ENCODE measurements at regions not wholly inside any gene's neighbourhood (a gene's known extent, or its start where the extent isn't known, plus 50 kb on each side); places are given as distances from the start of the nearest gene placed in this dataset.
A peak's percentile ranks its signal among the peaks of the same experiment; 100 is the strongest.

DNA sequence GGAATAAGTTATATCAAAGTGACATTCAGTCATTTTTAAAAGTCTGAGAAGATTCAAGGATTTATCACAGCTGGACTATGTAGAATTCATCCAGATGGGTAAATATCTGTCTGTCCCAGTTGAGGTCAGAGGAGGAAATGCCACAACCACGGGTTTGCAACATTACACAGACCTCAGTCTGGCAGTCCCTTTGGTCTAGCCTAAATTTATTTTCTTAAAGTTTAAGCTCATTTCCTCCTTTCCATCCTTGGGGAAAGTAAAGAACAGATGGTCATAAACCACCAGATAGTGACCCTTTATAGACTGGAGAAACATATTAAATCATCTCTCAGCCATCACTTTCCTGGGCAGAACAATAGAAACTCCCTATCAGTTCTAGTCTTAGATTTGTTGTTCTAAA lies 238.4 kb upstream of the DDI1 start:
- Mint-ChIP-seq H3K27ac (ENCODE audit: unreplicated experiment) (peak overlapping the region; percentile 75), H3K27me3 (ENCODE audit: low read depth, unreplicated experiment) (no peaks in the 10 kb centered on the region), H3K36me3 (ENCODE audit: low read depth, unreplicated experiment) (no peaks in the 10 kb centered on the region), H3K9me3 (ENCODE audit: unreplicated experiment) (no peaks in the 10 kb centered on the region), H3K4me3 (ENCODE audit: unreplicated experiment) (peak overlapping the region; percentile 28), H3K4me1 (ENCODE audit: low read depth, unreplicated experiment) (peaks cover 55% of the 10 kb centered on the region)
- H3K4me3 ChIP-seq (ENCODE audit: insufficient read depth, low read depth, low read length) = no peak overlapping the region
- H3K4me1 ChIP-seq (ENCODE audit: insufficient read depth, low read length) = no peaks in the 10 kb centered on the region
- H3K27me3 ChIP-seq (ENCODE audit: insufficient read depth, low read length) = no peaks in the 10 kb centered on the region
- no peaks in the 10 kb centered on the region for H3K9me3 ChIP-seq (ENCODE audit: insufficient read depth, low read depth, low read length)
- H3K36me3 ChIP-seq (ENCODE audit: insufficient read depth, low read length) = no peaks in the 10 kb centered on the region
- no peaks in the 10 kb centered on the region for H4K20me1 ChIP-seq (ENCODE audit: insufficient read depth, low read length)
- DNase-seq (ENCODE audit: low read depth) (peak; percentile 86), FAIRE-seq (peak; percentile 92)
- no peak overlapping the region for H3K4me2 ChIP-seq (ENCODE audit: low read length)
- no peak overlapping the region for H2AFZ ChIP-seq (ENCODE audit: low read depth, low read length)
- TF ChIP-seq, protein P1, sequence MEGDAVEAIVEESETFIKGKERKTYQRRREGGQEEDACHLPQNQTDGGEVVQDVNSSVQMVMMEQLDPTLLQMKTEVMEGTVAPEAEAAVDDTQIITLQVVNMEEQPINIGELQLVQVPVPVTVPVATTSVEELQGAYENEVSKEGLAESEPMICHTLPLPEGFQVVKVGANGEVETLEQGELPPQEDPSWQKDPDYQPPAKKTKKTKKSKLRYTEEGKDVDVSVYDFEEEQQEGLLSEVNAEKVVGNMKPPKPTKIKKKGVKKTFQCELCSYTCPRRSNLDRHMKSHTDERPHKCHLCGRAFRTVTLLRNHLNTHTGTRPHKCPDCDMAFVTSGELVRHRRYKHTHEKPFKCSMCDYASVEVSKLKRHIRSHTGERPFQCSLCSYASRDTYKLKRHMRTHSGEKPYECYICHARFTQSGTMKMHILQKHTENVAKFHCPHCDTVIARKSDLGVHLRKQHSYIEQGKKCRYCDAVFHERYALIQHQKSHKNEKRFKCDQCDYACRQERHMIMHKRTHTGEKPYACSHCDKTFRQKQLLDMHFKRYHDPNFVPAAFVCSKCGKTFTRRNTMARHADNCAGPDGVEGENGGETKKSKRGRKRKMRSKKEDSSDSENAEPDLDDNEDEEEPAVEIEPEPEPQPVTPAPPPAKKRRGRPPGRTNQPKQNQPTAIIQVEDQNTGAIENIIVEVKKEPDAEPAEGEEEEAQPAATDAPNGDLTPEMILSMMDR (IDR thresholded peaks at IDR 0.05; ENCODE audit: insufficient read depth, low read depth, low read length) = no peak
- no peak for TF ChIP-seq EZH2 (IDR thresholded peaks at IDR 0.05; ENCODE audit: insufficient read depth, low read length)
- no peak overlapping the region for H3K9ac ChIP-seq (ENCODE audit: low read length)
- no peaks in the 10 kb centered on the region for H3K79me2 ChIP-seq (ENCODE audit: insufficient read depth, low read length)
- H3K27ac ChIP-seq (ENCODE audit: low read depth, low read length) = no peak overlapping the region

DNA sequence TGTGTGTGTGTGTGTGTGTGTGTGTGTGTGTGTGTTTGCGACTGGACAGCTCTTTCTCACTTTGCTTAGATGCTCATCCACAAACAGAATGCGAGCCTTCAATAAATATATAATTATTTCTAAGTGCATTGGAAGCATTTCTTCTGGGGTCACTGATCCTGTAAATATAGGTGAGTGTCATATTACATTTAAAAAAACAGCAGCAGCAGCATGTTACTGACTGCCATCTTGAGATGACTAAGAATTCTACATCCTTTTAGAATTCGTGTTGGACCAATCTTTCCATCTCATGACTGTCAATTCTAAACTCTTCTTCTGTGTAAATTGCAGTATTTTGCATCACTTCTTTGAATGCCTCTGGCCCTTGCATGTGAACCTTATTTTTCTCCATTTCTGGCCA lies 238.0 kb upstream of the DDI1 start:
- TF ChIP-seq EZH2 (IDR thresholded peaks at IDR 0.05; ENCODE audit: insufficient read depth, low read length) = no peak
- TF ChIP-seq, protein P1 (IDR thresholded peaks at IDR 0.05; ENCODE audit: insufficient read depth, low read depth, low read length) = no peak
- Histone ChIP-seq H3K9ac (ENCODE audit: low read length) (no peak overlapping the region), H3K36me3 (ENCODE audit: insufficient read depth, low read length) (no peaks in the 10 kb centered on the region), H4K20me1 (ENCODE audit: insufficient read depth, low read length) (no peaks in the 10 kb centered on the region), H3K27me3 (ENCODE audit: insufficient read depth, low read length) (no peaks in the 10 kb centered on the region), H3K4me3 (ENCODE audit: insufficient read depth, low read depth, low read length) (no peak overlapping the region), H3K4me2 (ENCODE audit: low read length) (no peak overlapping the region), H2AFZ (ENCODE audit: low read depth, low read length) (no peak overlapping the region), H3K4me1 (ENCODE audit: insufficient read depth, low read length) (no peaks in the 10 kb centered on the region), H3K9me3 (ENCODE audit: insufficient read depth, low read depth, low read length) (no peaks in the 10 kb centered on the region), H3K27ac (ENCODE audit: low read depth, low read length) (no peak overlapping the region), H3K79me2 (ENCODE audit: insufficient read depth, low read length) (no peaks in the 10 kb centered on the region)
- FAIRE-seq (no peak), DNase-seq (ENCODE audit: low read depth) (no peak)
- peaks cover 59% of the 10 kb centered on the region for H3K4me1 Mint-ChIP-seq (ENCODE audit: low read depth, unreplicated experiment)
- no peaks in the 10 kb centered on the region for H3K9me3 Mint-ChIP-seq (ENCODE audit: unreplicated experiment)
- H3K4me3 Mint-ChIP-seq (ENCODE audit: unreplicated experiment) = peak overlapping the region; percentile 8
- H3K27me3 Mint-ChIP-seq (ENCODE audit: low read depth, unreplicated experiment) = no peaks in the 10 kb centered on the region
- H3K27ac Mint-ChIP-seq (ENCODE audit: unreplicated experiment) = peak overlapping the region; percentile 75
- no peaks in the 10 kb centered on the region for H3K36me3 Mint-ChIP-seq (ENCODE audit: low read depth, unreplicated experiment)

DNA sequence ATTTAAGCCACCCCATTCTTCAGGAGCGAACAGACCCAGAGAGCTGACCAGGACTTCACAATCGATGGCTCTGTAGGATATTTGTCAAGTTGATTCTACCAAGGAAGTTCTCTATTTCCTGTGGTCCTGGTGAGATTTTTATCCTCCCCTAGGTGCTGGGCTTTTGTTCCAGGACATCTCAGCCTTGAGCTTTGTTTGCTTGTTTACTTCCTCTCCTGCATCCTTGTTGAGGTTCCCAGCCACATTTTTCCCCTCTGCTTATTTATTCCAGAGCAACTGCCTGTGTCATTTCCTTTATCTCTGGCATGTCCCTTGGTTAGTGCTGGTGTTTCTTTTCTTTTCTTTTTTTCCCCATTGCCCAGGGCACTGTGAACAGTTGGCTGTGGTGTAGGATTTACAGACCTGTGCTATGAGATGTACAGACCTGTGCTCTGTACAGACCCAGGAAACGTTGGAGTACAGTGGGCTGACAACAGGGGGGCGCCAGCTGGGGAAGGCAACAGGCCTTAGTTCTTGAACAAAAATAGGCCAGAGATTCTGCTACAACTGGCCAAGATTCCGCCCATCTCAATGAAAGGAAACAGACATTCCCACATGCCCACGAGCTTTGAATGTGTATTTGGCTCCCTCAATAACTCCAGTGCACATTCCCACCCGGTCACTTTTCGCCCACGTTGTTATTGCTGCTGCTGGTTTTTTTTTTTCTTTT lies 235.9 kb upstream of the DDI1 start:
- Histone ChIP-seq H3K9me3 (ENCODE audit: insufficient read depth, low read depth, low read length) (no peaks in the 10 kb centered on the region), H3K9ac (ENCODE audit: low read length) (no peak overlapping the region), H3K79me2 (ENCODE audit: insufficient read depth, low read length) (no peaks in the 10 kb centered on the region), H3K4me3 (ENCODE audit: insufficient read depth, low read depth, low read length) (no peak overlapping the region), H2AFZ (ENCODE audit: low read depth, low read length) (peak overlapping the region; percentile 26), H3K36me3 (ENCODE audit: insufficient read depth, low read length) (no peaks in the 10 kb centered on the region), H3K27me3 (ENCODE audit: insufficient read depth, low read length) (no peaks in the 10 kb centered on the region), H4K20me1 (ENCODE audit: insufficient read depth, low read length) (no peaks in the 10 kb centered on the region), H3K27ac (ENCODE audit: low read depth, low read length) (no peak overlapping the region), H3K4me2 (ENCODE audit: low read length) (no peak overlapping the region), H3K4me1 (ENCODE audit: insufficient read depth, low read length) (peaks cover 2% of the 10 kb centered on the region)
- DNase-seq (ENCODE audit: low read depth) (peak; percentile 23), FAIRE-seq (no peak)
- H3K4me1 Mint-ChIP-seq (ENCODE audit: low read depth, unreplicated experiment) = peaks cover 55% of the 10 kb centered on the region
- H3K27me3 Mint-ChIP-seq (ENCODE audit: low read depth, unreplicated experiment) = no peaks in the 10 kb centered on the region
- H3K4me3 Mint-ChIP-seq (ENCODE audit: unreplicated experiment) = no peak overlapping the region
- H3K36me3 Mint-ChIP-seq (ENCODE audit: low read depth, unreplicated experiment) = no peaks in the 10 kb centered on the region
- TF ChIP-seq, protein P1 (IDR thresholded peaks at IDR 0.05; ENCODE audit: insufficient read depth, low read depth, low read length) = no peak
- no peak for TF ChIP-seq EZH2 (IDR thresholded peaks at IDR 0.05; ENCODE audit: insufficient read depth, low read length)
- peak overlapping the region; percentile 51 for H3K27ac Mint-ChIP-seq (ENCODE audit: unreplicated experiment)
- H3K9me3 Mint-ChIP-seq (ENCODE audit: unreplicated experiment) = no peaks in the 10 kb centered on the region
